Hepatocyte (in vitro differentiated cells): ENCODE measurements at regions not wholly inside any gene's neighbourhood (a gene's known extent, or its start where the extent isn't known, plus 50 kb on each side); places are given as distances from the start of the nearest gene placed in this dataset.

ENCODE experiments used
- DNase-seq: peaks from one replicate; pipeline ENCODE4 v3.0.0-alpha.2; 2016; ENCODE audit warnings: low spot score
- H2AFZ ChIP-seq: fragments of 200-600 bp; sonication (generic); 2 replicates; pipeline ENCODE4 v1.6.0; 2016; ENCODE audit warnings: antibody characterized with exemption, mild to moderate bottlenecking
- H3K27ac ChIP-seq: fragments of 200-600 bp; sonication (generic); 2 replicates; pipeline ENCODE4 v1.5.1; 2016; ENCODE audit warnings: mild to moderate bottlenecking
- H3K27me3 ChIP-seq: fragments of 200-600 bp; sonication (generic); 2 replicates; pipeline ENCODE4 v1.6.1; 2016
- H3K36me3 ChIP-seq: fragments of 200-600 bp; sonication (generic); replicated peaks from 2 replicates; pipeline ENCODE4 v1.5.1; 2016; ENCODE audit warnings: low read depth; ENCODE audit not compliant: insufficient read depth
- H3K4me1 ChIP-seq: fragments of 200-600 bp; sonication (generic); 2 replicates; pipeline ENCODE4 v1.5.1; 2016; ENCODE audit warnings: mild to moderate bottlenecking, moderate library complexity; ENCODE audit not compliant: insufficient read depth
- H3K4me2 ChIP-seq: fragments of 200-600 bp; sonication (generic); 2 replicates; pipeline ENCODE4 v1.6.0; 2016
- H3K4me3 ChIP-seq: fragments of 200-600 bp; sonication (generic); 2 replicates; pipeline ENCODE4 v1.5.1; 2016; ENCODE audit warnings: mild to moderate bottlenecking
- H3K79me2 ChIP-seq: fragments of 200-600 bp; sonication (generic); 2 replicates; pipeline ENCODE4 v1.6.0; 2017; ENCODE audit warnings: mild to moderate bottlenecking
- H3K9me2 ChIP-seq: fragments of 200-600 bp; sonication (generic); replicated peaks from 2 replicates; pipeline ENCODE4 v1.6.0; 2017; ENCODE audit warnings: mild to moderate bottlenecking; ENCODE audit not compliant: insufficient read depth
- H3K9me3 ChIP-seq: fragments of 200-600 bp; sonication (generic); 2 replicates; pipeline ENCODE4 v1.5.1; 2016; ENCODE audit warnings: low read depth, mild to moderate bottlenecking
- H4K20me1 ChIP-seq: fragments of 200-600 bp; sonication (generic); 2 replicates; pipeline ENCODE4 v1.6.0; 2016; ENCODE audit warnings: mild to moderate bottlenecking; ENCODE audit not compliant: insufficient read depth, poor library complexity, severe bottlenecking
- CTCF ChIP-seq: fragments of 200-600 bp; sonication (generic); IDR thresholded peaks from 2 replicates; pipeline ENCODE4 v1.5.1; 2016; ENCODE audit warnings: antibody characterized with exemption, mild to moderate bottlenecking; ENCODE audit not compliant: poor library complexity
- EZH2 ChIP-seq: fragments of 200-600 bp; sonication (generic); IDR thresholded peaks from 2 replicates; pipeline ENCODE4 v1.6.1; 2016; ENCODE audit warnings: antibody characterized with exemption, mild to moderate bottlenecking, borderline replicate concordance
- EZH2phosphoT487 ChIP-seq: fragments of 200-600 bp; sonication (generic); IDR thresholded peaks from one replicate; pipeline ENCODE4 v1.6.1; 2018; ENCODE audit warnings: antibody characterized with exemption, mild to moderate bottlenecking, low read depth, moderate library complexity; ENCODE audit not compliant: unreplicated experiment, severe bottlenecking
- WGBS: methylation state at CpG from one replicate; pipeline ENCODE4 v1.1.6; 2016; ENCODE audit warnings: low lambda C conversion rate; ENCODE audit errors: missing lambda C conversion rate; 5-methylcytosine and 5-hydroxymethylcytosine counted together

GRCh38 chr2:150295544-150295943 is 191.9 kb downstream of the RND3 start:
- Histone ChIP-seq H4K20me1 (no peaks in the 10 kb centered on the region), H3K4me1 (no peaks in the 10 kb centered on the region), H3K9me3 (no peaks in the 10 kb centered on the region), H3K79me2 (no peaks in the 10 kb centered on the region), H3K27ac (no peak overlapping the region), H3K9me2 (no peaks in the 10 kb centered on the region), H2AFZ (no peak overlapping the region), H3K27me3 (no peaks in the 10 kb centered on the region), H3K4me3 (no peak overlapping the region), H3K36me3 (no peaks in the 10 kb centered on the region), H3K4me2 (no peak overlapping the region)
- no peak for DNase-seq
- TF ChIP-seq CTCF (no peak), EZH2 (no peak), EZH2phosphoT487 (no peak)
- 96% methylated on average over 2 of the region's 2 CpGs for WGBS

- 94% methylated on average over 4 of the region's 4 CpGs for WGBS
- H3K4me1 ChIP-seq, result no peaks in the 10 kb centered on the region
- H3K4me2 ChIP-seq, result no peak overlapping the region
- no peak overlapping the region for H2AFZ ChIP-seq
- H3K79me2 ChIP-seq, result no peaks in the 10 kb centered on the region
- TF ChIP-seq EZH2phosphoT487, result no peak
- no peak for TF ChIP-seq EZH2
- no peak for TF ChIP-seq CTCF
- H3K9me3 ChIP-seq, result no peaks in the 10 kb centered on the region
- H3K27me3 ChIP-seq, result no peaks in the 10 kb centered on the region
- no peaks in the 10 kb centered on the region for H4K20me1 ChIP-seq
- no peak overlapping the region for H3K4me3 ChIP-seq
- no peak for DNase-seq
- no peaks in the 10 kb centered on the region for H3K9me2 ChIP-seq
- no peak overlapping the region for H3K27ac ChIP-seq
- H3K36me3 ChIP-seq, result no peaks in the 10 kb centered on the region
Observed at GRCh38 chr2:150293771-150294170, 193.7 kb downstream of the RND3 start.

GRCh38 chr2:150292807-150293206 is 194.7 kb downstream of the RND3 start:
- H3K36me3 ChIP-seq, result no peaks in the 10 kb centered on the region
- H3K27ac ChIP-seq, result no peak overlapping the region
- no peak for DNase-seq
- no peaks in the 10 kb centered on the region for H4K20me1 ChIP-seq
- TF ChIP-seq EZH2 (no peak), CTCF (no peak), EZH2phosphoT487 (no peak)
- H3K4me3 ChIP-seq, result no peak overlapping the region
- no peaks in the 10 kb centered on the region for H3K9me2 ChIP-seq
- no peaks in the 10 kb centered on the region for H3K79me2 ChIP-seq
- H3K4me1 ChIP-seq, result no peaks in the 10 kb centered on the region
- H3K4me2 ChIP-seq, result no peak overlapping the region
- H3K9me3 ChIP-seq, result no peaks in the 10 kb centered on the region
- H2AFZ ChIP-seq, result no peak overlapping the region
- H3K27me3 ChIP-seq, result no peaks in the 10 kb centered on the region
- 89% methylated on average over 1 of the region's 1 CpG for WGBS

GRCh38 chr2:150292192-150292591 is 195.3 kb downstream of the RND3 start:
- Histone ChIP-seq H3K27me3 (no peaks in the 10 kb centered on the region), H4K20me1 (no peaks in the 10 kb centered on the region), H3K4me1 (no peaks in the 10 kb centered on the region), H3K27ac (no peak overlapping the region), H3K79me2 (no peaks in the 10 kb centered on the region), H3K9me2 (no peaks in the 10 kb centered on the region), H3K9me3 (no peaks in the 10 kb centered on the region), H3K36me3 (no peaks in the 10 kb centered on the region), H3K4me2 (no peak overlapping the region), H2AFZ (no peak overlapping the region), H3K4me3 (no peak overlapping the region)
- TF ChIP-seq CTCF, result no peak
- no peak for TF ChIP-seq EZH2
- TF ChIP-seq EZH2phosphoT487, result no peak
- 56% methylated on average over 1 of the region's 1 CpG for WGBS
- no peak for DNase-seq
